GM12878 (cell line): ENCODE measurements at regions not wholly inside any gene's neighbourhood (a gene's known extent, or its start where the extent isn't known, plus 50 kb on each side); places are given as distances from the start of the nearest gene placed in this dataset.

Source experiments
- GATAD2B ChIP-seq: fragments of 450-650 bp; conservative IDR thresholded peaks from 2 replicates; pipeline ENCODE4 v1.6.1; 2017; ENCODE audit warnings: low read depth, mild to moderate bottlenecking, moderate library complexity
- HCFC1 ChIP-seq: fragments of 150-350 bp; IDR thresholded peaks from 2 replicates; pipeline ENCODE4 v1.6.1; 2014; ENCODE audit warnings: low read length
- IKZF1 ChIP-seq: fragments of 450-650 bp; conservative IDR thresholded peaks from 2 replicates; pipeline ENCODE4 v1.6.1; 2017; ENCODE audit warnings: antibody characterized with exemption, mild to moderate bottlenecking
- PBX3 ChIP-seq: IDR thresholded peaks from 2 replicates; pipeline ENCODE4 v1.6.1; 2011; ENCODE audit warnings: mild to moderate bottlenecking, low read depth, low read length, moderate library complexity; ENCODE audit not compliant: insufficient replicate concordance
- USF2 ChIP-seq: IDR thresholded peaks from 2 replicates; pipeline ENCODE4 v1.6.1; 2011; ENCODE audit warnings: low read depth, low read length, improper control_type of control experiment, borderline replicate concordance
- ZNF274 ChIP-seq: IDR thresholded peaks from one replicate; pipeline ENCODE4 v1.8.0; 2011; ENCODE audit not compliant: insufficient read length, insufficient read depth
- TF ChIP-seq, protein P1 (sequence below), 3 experiments: IDR thresholded peaks in 2 of 3; conservative IDR thresholded peaks in 1 of 3; 2 replicates each; pipeline ENCODE4 v1.5.1; 2011; ENCODE audit warnings: low read depth in 3 of 3, low read length in 3 of 3, mild to moderate bottlenecking in 3 of 3, control low read depth in 2 of 3, moderate library complexity in 2 of 3, inconsistent platforms in 1 of 3, mixed read lengths in 1 of 3; ENCODE audit not compliant: control insufficient read depth in 2 of 3, insufficient read depth in 1 of 3; ENCODE audit errors: extremely low read depth in 1 of 3

DNA sequence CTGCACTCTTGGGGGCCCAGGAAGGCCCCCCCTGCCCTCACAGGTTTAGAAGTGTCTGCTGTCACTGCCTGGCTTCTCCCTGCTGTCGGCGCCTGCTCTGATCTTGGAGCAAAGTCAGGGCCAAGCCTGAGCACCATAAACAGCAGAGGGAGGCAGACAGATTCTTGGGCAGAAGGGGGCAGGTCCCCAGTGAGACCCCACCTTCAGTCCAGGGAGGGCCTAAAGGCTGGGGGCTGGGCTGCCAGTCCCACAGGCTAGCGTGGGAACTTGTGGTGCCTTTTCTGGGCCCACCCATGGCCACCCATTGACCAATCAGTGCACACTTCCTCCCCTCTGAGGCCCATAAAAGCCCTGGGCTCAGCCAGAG lies 124.0 kb downstream of the OLFM1 start:
- TF ChIP-seq IKZF1 (no peak), ZNF274 (no peak), USF2 (no peak), PBX3 (no peak), GATAD2B (no peak), HCFC1 (no peak)
- TF ChIP-seq, protein P1, sequence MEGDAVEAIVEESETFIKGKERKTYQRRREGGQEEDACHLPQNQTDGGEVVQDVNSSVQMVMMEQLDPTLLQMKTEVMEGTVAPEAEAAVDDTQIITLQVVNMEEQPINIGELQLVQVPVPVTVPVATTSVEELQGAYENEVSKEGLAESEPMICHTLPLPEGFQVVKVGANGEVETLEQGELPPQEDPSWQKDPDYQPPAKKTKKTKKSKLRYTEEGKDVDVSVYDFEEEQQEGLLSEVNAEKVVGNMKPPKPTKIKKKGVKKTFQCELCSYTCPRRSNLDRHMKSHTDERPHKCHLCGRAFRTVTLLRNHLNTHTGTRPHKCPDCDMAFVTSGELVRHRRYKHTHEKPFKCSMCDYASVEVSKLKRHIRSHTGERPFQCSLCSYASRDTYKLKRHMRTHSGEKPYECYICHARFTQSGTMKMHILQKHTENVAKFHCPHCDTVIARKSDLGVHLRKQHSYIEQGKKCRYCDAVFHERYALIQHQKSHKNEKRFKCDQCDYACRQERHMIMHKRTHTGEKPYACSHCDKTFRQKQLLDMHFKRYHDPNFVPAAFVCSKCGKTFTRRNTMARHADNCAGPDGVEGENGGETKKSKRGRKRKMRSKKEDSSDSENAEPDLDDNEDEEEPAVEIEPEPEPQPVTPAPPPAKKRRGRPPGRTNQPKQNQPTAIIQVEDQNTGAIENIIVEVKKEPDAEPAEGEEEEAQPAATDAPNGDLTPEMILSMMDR (IDR thresholded peaks at IDR 0.05 in 2 of 3, conservative IDR thresholded peaks at IDR 0.05 in 1 of 3; ENCODE audit: control insufficient read depth in 2 of 3, extremely low read depth in 1 of 3, insufficient read depth in 1 of 3, low read depth in 3 of 3, low read length in 3 of 3), result no peak
